Suprapubic skin (tissue), 4 donors: ENCODE measurements at regions not wholly inside any gene's neighbourhood (a gene's known extent, or its start where the extent isn't known, plus 50 kb on each side); places are given as distances from the start of the nearest gene placed in this dataset.

Source experiments
- EP300 ChIP-seq: sonication (generic); formaldehyde crosslinking; IDR thresholded peaks from one replicate; pipeline ENCODE4 v1.6.1; 2017; ENCODE audit warnings: antibody characterized with exemption
- POLR2A ChIP-seq, 2 donors: fragments of 450-650 bp; IDR thresholded peaks; one replicate each; pipeline ENCODE4 v1.6.1; 2017; ENCODE audit warnings: antibody characterized with exemption in 2 of 2, mild to moderate bottlenecking in 2 of 2, moderate library complexity in 2 of 2
- POLR2AphosphoS5 ChIP-seq, 3 donors: sonication (generic); formaldehyde crosslinking; IDR thresholded peaks; one replicate each; pipeline ENCODE4 v1.6.1; 2017; ENCODE audit warnings: antibody characterized with exemption in 3 of 3
- TF ChIP-seq, protein P1 (sequence below), 2 donors: fragments of 200-600 bp in 1 of 2; fragments of 450-650 bp in 1 of 2; sonication (generic) in 1 of 2; IDR thresholded peaks; one replicate each; pipeline ENCODE4 v1.5.1; 2016 to 2019; ENCODE audit warnings: antibody characterized with exemption in 2 of 2, mild to moderate bottlenecking in 1 of 2, moderate library complexity in 1 of 2

- no peak for TF ChIP-seq POLR2AphosphoS5 (IDR thresholded peaks at IDR 0.05)
- TF ChIP-seq, protein P1, sequence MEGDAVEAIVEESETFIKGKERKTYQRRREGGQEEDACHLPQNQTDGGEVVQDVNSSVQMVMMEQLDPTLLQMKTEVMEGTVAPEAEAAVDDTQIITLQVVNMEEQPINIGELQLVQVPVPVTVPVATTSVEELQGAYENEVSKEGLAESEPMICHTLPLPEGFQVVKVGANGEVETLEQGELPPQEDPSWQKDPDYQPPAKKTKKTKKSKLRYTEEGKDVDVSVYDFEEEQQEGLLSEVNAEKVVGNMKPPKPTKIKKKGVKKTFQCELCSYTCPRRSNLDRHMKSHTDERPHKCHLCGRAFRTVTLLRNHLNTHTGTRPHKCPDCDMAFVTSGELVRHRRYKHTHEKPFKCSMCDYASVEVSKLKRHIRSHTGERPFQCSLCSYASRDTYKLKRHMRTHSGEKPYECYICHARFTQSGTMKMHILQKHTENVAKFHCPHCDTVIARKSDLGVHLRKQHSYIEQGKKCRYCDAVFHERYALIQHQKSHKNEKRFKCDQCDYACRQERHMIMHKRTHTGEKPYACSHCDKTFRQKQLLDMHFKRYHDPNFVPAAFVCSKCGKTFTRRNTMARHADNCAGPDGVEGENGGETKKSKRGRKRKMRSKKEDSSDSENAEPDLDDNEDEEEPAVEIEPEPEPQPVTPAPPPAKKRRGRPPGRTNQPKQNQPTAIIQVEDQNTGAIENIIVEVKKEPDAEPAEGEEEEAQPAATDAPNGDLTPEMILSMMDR (IDR thresholded peaks at IDR 0.05) = peak; percentile 18 to 46
- TF ChIP-seq EP300 = no peak
- no peak for TF ChIP-seq POLR2A (IDR thresholded peaks at IDR 0.05)
These were observed 259.7 kb downstream of the SEC14L1 start for GRCh38 chr17:77400445-77400870.
